LHCN-M2 (cell line): ENCODE measurements at regions not wholly inside any gene's neighbourhood (a gene's known extent, or its start where the extent isn't known, plus 50 kb on each side); places are given as distances from the start of the nearest gene placed in this dataset.
"Not testable (repeated sequence)": the region's sequence is repeated elsewhere in the genome, so short reads cannot be mapped to it uniquely, and the experiment has no call there.

ENCODE experiments used
- DNase-seq: peaks from one replicate; pipeline ENCODE4 v3.0.0-alpha.2; 2012; ENCODE audit warnings: low read depth

GRCh38 chr20:51958099-51959065, 156.1 kb upstream of the SALL4 start:
- no peak for DNase-seq

- no peak for DNase-seq
Observed at GRCh38 chr20:51955756-51956155, 153.4 kb upstream of the SALL4 start.

- DNase-seq: no peak
Observed at GRCh38 chr20:51953731-51954340, 151.5 kb upstream of the SALL4 start.

GRCh38 chr20:51950926-51951325, 148.6 kb upstream of the SALL4 start:
- DNase-seq: no peak

- DNase-seq: no peak
Observed at GRCh38 chr20:51946586-51946985, 144.3 kb upstream of the SALL4 start.

- no peak for DNase-seq
Observed at GRCh38 chr20:51945881-51946280, 143.6 kb upstream of the SALL4 start.

- DNase-seq: no peak
Observed at GRCh38 chr20:51945177-51945576, 142.9 kb upstream of the SALL4 start.

GRCh38 chr20:51943761-51944160, 141.4 kb upstream of the SALL4 start:
- no peak for DNase-seq

- DNase-seq: not testable (repeated sequence)
Observed at GRCh38 chr20:51943326-51943725, 141.0 kb upstream of the SALL4 start.

- DNase-seq: no peak
Observed at GRCh38 chr20:51941503-51941902, 139.2 kb upstream of the SALL4 start.

- no peak for DNase-seq
Observed at GRCh38 chr20:51939259-51939585, 136.9 kb upstream of the SALL4 start.

- DNase-seq: no peak
Observed at GRCh38 chr20:51938559-51939258, 136.4 kb upstream of the SALL4 start.

GRCh38 chr20:51937779-51938178, 135.5 kb upstream of the SALL4 start:
- no peak for DNase-seq

GRCh38 chr20:51936377-51936776, 134.1 kb upstream of the SALL4 start:
- peak; percentile 15 for DNase-seq

GRCh38 chr20:51935003-51935358, 132.7 kb upstream of the SALL4 start:
- DNase-seq: no peak

GRCh38 chr20:51934301-51935002, 132.1 kb upstream of the SALL4 start:
- no peak for DNase-seq

GRCh38 chr20:51931371-51931781, 129.1 kb upstream of the SALL4 start:
- no peak for DNase-seq

GRCh38 chr20:51930775-51931174, 128.5 kb upstream of the SALL4 start:
- peak; percentile 79 for DNase-seq

GRCh38 chr20:51928931-51929330, 126.6 kb upstream of the SALL4 start:
- DNase-seq: no peak

GRCh38 chr20:51927970-51928369, 125.6 kb upstream of the SALL4 start:
- DNase-seq: not testable (repeated sequence)

GRCh38 chr20:51926670-51927305, 124.5 kb upstream of the SALL4 start:
- DNase-seq: no peak
